Mesendoderm (in vitro differentiated cells): ENCODE measurements at regions not wholly inside any gene's neighbourhood (a gene's known extent, or its start where the extent isn't known, plus 50 kb on each side); places are given as distances from the start of the nearest gene placed in this dataset.

Experiments used
- DNase-seq: peaks from one replicate; pipeline ENCODE4 v3.0.0; 2013
- H2AK5ac ChIP-seq: 2 replicates; pipeline ENCODE4 v1.6.1; 2013; ENCODE audit warnings: low read length, inconsistent platforms
- H2BK120ac ChIP-seq: 2 replicates; pipeline ENCODE4 v1.6.1; 2013; ENCODE audit warnings: low read depth, mild to moderate bottlenecking, low read length, moderate library complexity, mixed read lengths
- H2BK15ac ChIP-seq: replicated peaks from 2 replicates; pipeline ENCODE4 v1.6.1; 2013; ENCODE audit warnings: low read depth, mild to moderate bottlenecking, moderate library complexity
- H2BK5ac ChIP-seq: 2 replicates; pipeline ENCODE4 v1.6.1; 2013; ENCODE audit warnings: low read length, inconsistent platforms
- H3K18ac ChIP-seq: 2 replicates; pipeline ENCODE4 v1.6.1; 2013; ENCODE audit warnings: mild to moderate bottlenecking, low read length, mixed read lengths
- H3K23ac ChIP-seq: one replicate; pipeline ENCODE4 v1.6.1; 2013; ENCODE audit warnings: low read length
- H3K27ac ChIP-seq: 2 replicates; pipeline ENCODE4 v1.5.1; 2013; ENCODE audit warnings: low read depth, mild to moderate bottlenecking, inconsistent platforms, low read length, moderate library complexity
- H3K27me3 ChIP-seq: 2 replicates; pipeline ENCODE4 v1.6.1; 2013; ENCODE audit warnings: low read length, control low read depth, mild to moderate bottlenecking, inconsistent platforms; ENCODE audit not compliant: insufficient read depth, poor library complexity
- H3K36me3 ChIP-seq: 2 replicates; pipeline ENCODE4 v1.6.1; 2013; ENCODE audit warnings: low read length, inconsistent platforms; ENCODE audit not compliant: control insufficient read depth, insufficient read depth
- H3K4ac ChIP-seq: one replicate; pipeline ENCODE4 v1.6.1; 2013; ENCODE audit warnings: low read depth, mild to moderate bottlenecking, low read length, moderate library complexity
- H3K4me1 ChIP-seq: 2 replicates; pipeline ENCODE4 v1.6.1; 2013; ENCODE audit warnings: low read depth, low read length, inconsistent platforms; ENCODE audit not compliant: control insufficient read depth
- H3K4me2 ChIP-seq: 2 replicates; pipeline ENCODE4 v1.6.1; 2013; ENCODE audit warnings: low read length
- H3K4me3 ChIP-seq: 2 replicates; pipeline ENCODE4 v1.5.1; 2013; ENCODE audit warnings: mild to moderate bottlenecking, low read length
- H3K56ac ChIP-seq: one replicate; pipeline ENCODE4 v1.6.1; 2013; ENCODE audit warnings: low read length
- H3K79me1 ChIP-seq: 2 replicates; pipeline ENCODE4 v1.6.1; 2013; ENCODE audit warnings: low read length, inconsistent platforms
- H3K79me2 ChIP-seq: 2 replicates; pipeline ENCODE4 v1.6.1; 2013; ENCODE audit warnings: mild to moderate bottlenecking, low read length; ENCODE audit not compliant: control insufficient read depth, insufficient read depth
- H3K9ac ChIP-seq: 2 replicates; pipeline ENCODE4 v1.6.1; 2013; ENCODE audit warnings: low read length, inconsistent platforms
- H4K5ac ChIP-seq: one replicate; pipeline ENCODE4 v1.6.1; 2013; ENCODE audit warnings: low read length
- H4K8ac ChIP-seq: one replicate; pipeline ENCODE4 v1.6.1; 2013; ENCODE audit warnings: low read depth, mild to moderate bottlenecking, control low read depth, low read length, moderate library complexity
- WGBS: extraction: QIAGEN DNeasy Blood & Tissue Kit; methylation state at CpG from one replicate; pipeline ENCODE4 v1.1.7; 2013; ENCODE audit warnings: low lambda C conversion rate, missing lambda C conversion rate; ENCODE audit not compliant: insufficient coverage; ENCODE audit errors: extremely low coverage; 5-methylcytosine and 5-hydroxymethylcytosine counted together

- H4K5ac ChIP-seq, result no peak overlapping the region
- H3K56ac ChIP-seq, result no peak overlapping the region
- no peak overlapping the region for H3K4me2 ChIP-seq
- DNase-seq, result no peak
- H3K79me1 ChIP-seq, result no peaks in the 10 kb centered on the region
- WGBS, result no CpG with 5 or more reads among the region's 5 CpGs
- H2AK5ac ChIP-seq, result no peak overlapping the region
- H3K9ac ChIP-seq, result no peak overlapping the region
- H3K36me3 ChIP-seq, result no peaks in the 10 kb centered on the region
- no peak overlapping the region for H3K27ac ChIP-seq
- H4K8ac ChIP-seq, result no peak overlapping the region
- H2BK5ac ChIP-seq, result no peak overlapping the region
- H2BK120ac ChIP-seq, result peak overlapping the region; percentile 14
- H3K23ac ChIP-seq, result no peak overlapping the region
- H3K4me1 ChIP-seq, result no peaks in the 10 kb centered on the region
- no peak overlapping the region for H2BK15ac ChIP-seq
- no peaks in the 10 kb centered on the region for H3K27me3 ChIP-seq
- no peak overlapping the region for H3K4ac ChIP-seq
- H3K18ac ChIP-seq, result no peak overlapping the region
- H3K4me3 ChIP-seq, result no peak overlapping the region
- no peaks in the 10 kb centered on the region for H3K79me2 ChIP-seq
Observed at GRCh38 chr2:196233021-196233804, 61.8 kb upstream of the STK17B start.

- H2AK5ac ChIP-seq, result no peak overlapping the region
Observed at GRCh38 chr2:196233805-196234475, 62.6 kb upstream of the STK17B start.

GRCh38 chr2:196234672-196235071, 63.3 kb upstream of the STK17B start:
- WGBS, result no CpG with 5 or more reads among the region's 4 CpGs
- H4K8ac ChIP-seq, result no peak overlapping the region
- DNase-seq, result peak; percentile 50

More at GRCh38 chr2:196233805-196234475, 62.6 kb upstream of the STK17B start:
- Histone ChIP-seq H3K79me2 (no peaks in the 10 kb centered on the region), H3K18ac (peak overlapping the region; percentile 28), H3K4me2 (no peak overlapping the region), H3K23ac (no peak overlapping the region), H2BK120ac (no peak overlapping the region), H2BK5ac (no peak overlapping the region), H4K8ac (no peak overlapping the region), H2BK15ac (no peak overlapping the region), H3K27ac (no peak overlapping the region), H3K4me3 (no peak overlapping the region), H3K4ac (no peak overlapping the region), H3K4me1 (no peaks in the 10 kb centered on the region), H4K5ac (no peak overlapping the region), H3K36me3 (no peaks in the 10 kb centered on the region), H3K27me3 (no peaks in the 10 kb centered on the region), H3K56ac (no peak overlapping the region), H3K79me1 (no peaks in the 10 kb centered on the region), H3K9ac (no peak overlapping the region)
- no CpG with 5 or more reads among the region's 4 CpGs for WGBS
- DNase-seq, result no peak

GRCh38 chr2:196238836-196239380, 67.5 kb upstream of the STK17B start:
- WGBS, result no CpG with 5 or more reads among the region's 2 CpGs
- Histone ChIP-seq H3K4me2 (no peak overlapping the region), H3K4ac (no peak overlapping the region), H3K4me1 (no peaks in the 10 kb centered on the region), H2AK5ac (no peak overlapping the region), H4K8ac (no peak overlapping the region), H3K18ac (no peak overlapping the region), H2BK15ac (no peak overlapping the region), H3K27ac (no peak overlapping the region), H2BK5ac (no peak overlapping the region), H2BK120ac (no peak overlapping the region), H4K5ac (no peak overlapping the region), H3K23ac (no peak overlapping the region), H3K36me3 (no peaks in the 10 kb centered on the region), H3K9ac (no peak overlapping the region), H3K79me1 (no peaks in the 10 kb centered on the region), H3K56ac (no peak overlapping the region), H3K4me3 (no peak overlapping the region), H3K27me3 (no peaks in the 10 kb centered on the region), H3K79me2 (no peaks in the 10 kb centered on the region)
- DNase-seq, result no peak

More at GRCh38 chr2:196234672-196235071, 63.3 kb upstream of the STK17B start:
- Histone ChIP-seq H3K4me1 (no peaks in the 10 kb centered on the region), H3K27me3 (no peaks in the 10 kb centered on the region), H3K56ac (no peak overlapping the region), H3K4me3 (no peak overlapping the region), H3K36me3 (no peaks in the 10 kb centered on the region), H3K4me2 (no peak overlapping the region), H2AK5ac (no peak overlapping the region), H4K5ac (no peak overlapping the region), H3K27ac (no peak overlapping the region), H3K18ac (no peak overlapping the region), H2BK120ac (no peak overlapping the region), H3K79me2 (no peaks in the 10 kb centered on the region), H3K9ac (no peak overlapping the region), H2BK5ac (no peak overlapping the region), H3K23ac (no peak overlapping the region), H2BK15ac (no peak overlapping the region), H3K4ac (no peak overlapping the region), H3K79me1 (no peaks in the 10 kb centered on the region)

GRCh38 chr2:196239622-196240587, 68.5 kb upstream of the STK17B start:
- Histone ChIP-seq H3K27me3 (no peaks in the 10 kb centered on the region), H3K79me2 (no peaks in the 10 kb centered on the region), H2AK5ac (no peak overlapping the region), H2BK5ac (no peak overlapping the region), H3K9ac (no peak overlapping the region), H3K4me1 (no peaks in the 10 kb centered on the region), H4K8ac (no peak overlapping the region), H3K18ac (no peak overlapping the region), H3K27ac (no peak overlapping the region), H3K4me2 (no peak overlapping the region), H3K23ac (no peak overlapping the region), H2BK120ac (no peak overlapping the region), H2BK15ac (no peak overlapping the region), H4K5ac (no peak overlapping the region), H3K56ac (no peak overlapping the region), H3K79me1 (no peaks in the 10 kb centered on the region), H3K4ac (no peak overlapping the region), H3K36me3 (no peaks in the 10 kb centered on the region), H3K4me3 (no peak overlapping the region)
- DNase-seq, result peak; percentile 42
- WGBS, result no CpG with 5 or more reads among the region's 10 CpGs
